Cardiac muscle cell (in vitro differentiated cells and primary cell): ENCODE measurements at regions not wholly inside any gene's neighbourhood (a gene's known extent, or its start where the extent isn't known, plus 50 kb on each side); places are given as distances from the start of the nearest gene placed in this dataset.
A peak's percentile ranks its signal among the peaks of the same experiment; 100 is the strongest.

Experiments
- DNase-seq, 2 donors: peaks; one replicate each; pipeline versions ENCODE4 v3.0.0 to v3.0.0-alpha.2; 2010 to 2017; ENCODE audit warnings: low read depth in 1 of 2, low spot score in 1 of 2
- H3K27ac ChIP-seq: fragments of 200-600 bp; sonication (generic); 2 replicates; pipeline ENCODE4 v1.5.1; 2016
- H3K27me3 ChIP-seq: fragments of 200-600 bp; sonication (generic); 2 replicates; pipeline ENCODE4 v1.6.0; 2016; ENCODE audit warnings: control low read depth
- H3K36me3 ChIP-seq: fragments of 200-600 bp; sonication (generic); 2 replicates; pipeline ENCODE4 v1.5.1; 2016; ENCODE audit warnings: control low read depth
- H3K4me1 ChIP-seq: fragments of 200-600 bp; sonication (generic); 2 replicates; pipeline ENCODE4 v1.8.1; 2017; ENCODE audit warnings: low read depth, mild to moderate bottlenecking, mixed run types
- H3K4me3 ChIP-seq: fragments of 200-600 bp; sonication (generic); 2 replicates; pipeline ENCODE4 v1.5.1; 2016; ENCODE audit warnings: mild to moderate bottlenecking
- H3K9me3 ChIP-seq: fragments of 200-600 bp; sonication (generic); 2 replicates; pipeline ENCODE4 v1.5.1; 2017; ENCODE audit warnings: low read depth, mild to moderate bottlenecking, control low read depth
- TF ChIP-seq, protein P1 (sequence below): IDR thresholded peaks from 2 replicates; pipeline ENCODE4 v1.5.1; 2012; ENCODE audit warnings: low read depth, mild to moderate bottlenecking, low read length

GRCh38 chr4:177826973-177827372 is 384.7 kb upstream of the AGA start:
- Histone ChIP-seq H3K36me3 (no peaks in the 10 kb centered on the region), H3K27me3 (no peaks in the 10 kb centered on the region), H3K4me3 (no peak overlapping the region), H3K27ac (no peak overlapping the region), H3K9me3 (no peaks in the 10 kb centered on the region), H3K4me1 (no peaks in the 10 kb centered on the region)
- TF ChIP-seq, protein P1, sequence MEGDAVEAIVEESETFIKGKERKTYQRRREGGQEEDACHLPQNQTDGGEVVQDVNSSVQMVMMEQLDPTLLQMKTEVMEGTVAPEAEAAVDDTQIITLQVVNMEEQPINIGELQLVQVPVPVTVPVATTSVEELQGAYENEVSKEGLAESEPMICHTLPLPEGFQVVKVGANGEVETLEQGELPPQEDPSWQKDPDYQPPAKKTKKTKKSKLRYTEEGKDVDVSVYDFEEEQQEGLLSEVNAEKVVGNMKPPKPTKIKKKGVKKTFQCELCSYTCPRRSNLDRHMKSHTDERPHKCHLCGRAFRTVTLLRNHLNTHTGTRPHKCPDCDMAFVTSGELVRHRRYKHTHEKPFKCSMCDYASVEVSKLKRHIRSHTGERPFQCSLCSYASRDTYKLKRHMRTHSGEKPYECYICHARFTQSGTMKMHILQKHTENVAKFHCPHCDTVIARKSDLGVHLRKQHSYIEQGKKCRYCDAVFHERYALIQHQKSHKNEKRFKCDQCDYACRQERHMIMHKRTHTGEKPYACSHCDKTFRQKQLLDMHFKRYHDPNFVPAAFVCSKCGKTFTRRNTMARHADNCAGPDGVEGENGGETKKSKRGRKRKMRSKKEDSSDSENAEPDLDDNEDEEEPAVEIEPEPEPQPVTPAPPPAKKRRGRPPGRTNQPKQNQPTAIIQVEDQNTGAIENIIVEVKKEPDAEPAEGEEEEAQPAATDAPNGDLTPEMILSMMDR, result no peak
- no peak for DNase-seq

- H3K4me1 ChIP-seq, result no peaks in the 10 kb centered on the region
- no peaks in the 10 kb centered on the region for H3K27me3 ChIP-seq
- no peak overlapping the region for H3K27ac ChIP-seq
- TF ChIP-seq, protein P1, result no peak
- no peak overlapping the region for H3K4me3 ChIP-seq
- no peak for DNase-seq
- no peaks in the 10 kb centered on the region for H3K9me3 ChIP-seq
- H3K36me3 ChIP-seq, result no peaks in the 10 kb centered on the region
Observed at GRCh38 chr4:177841258-177841657, 399.0 kb upstream of the AGA start.

GRCh38 chr4:177853229-177853628 is 411.0 kb upstream of the AGA start:
- Histone ChIP-seq H3K4me1 (no peaks in the 10 kb centered on the region), H3K27ac (no peak overlapping the region), H3K36me3 (no peaks in the 10 kb centered on the region), H3K4me3 (no peak overlapping the region), H3K9me3 (no peaks in the 10 kb centered on the region), H3K27me3 (no peaks in the 10 kb centered on the region)
- TF ChIP-seq, protein P1, result no peak
- no peak for DNase-seq

DNA sequence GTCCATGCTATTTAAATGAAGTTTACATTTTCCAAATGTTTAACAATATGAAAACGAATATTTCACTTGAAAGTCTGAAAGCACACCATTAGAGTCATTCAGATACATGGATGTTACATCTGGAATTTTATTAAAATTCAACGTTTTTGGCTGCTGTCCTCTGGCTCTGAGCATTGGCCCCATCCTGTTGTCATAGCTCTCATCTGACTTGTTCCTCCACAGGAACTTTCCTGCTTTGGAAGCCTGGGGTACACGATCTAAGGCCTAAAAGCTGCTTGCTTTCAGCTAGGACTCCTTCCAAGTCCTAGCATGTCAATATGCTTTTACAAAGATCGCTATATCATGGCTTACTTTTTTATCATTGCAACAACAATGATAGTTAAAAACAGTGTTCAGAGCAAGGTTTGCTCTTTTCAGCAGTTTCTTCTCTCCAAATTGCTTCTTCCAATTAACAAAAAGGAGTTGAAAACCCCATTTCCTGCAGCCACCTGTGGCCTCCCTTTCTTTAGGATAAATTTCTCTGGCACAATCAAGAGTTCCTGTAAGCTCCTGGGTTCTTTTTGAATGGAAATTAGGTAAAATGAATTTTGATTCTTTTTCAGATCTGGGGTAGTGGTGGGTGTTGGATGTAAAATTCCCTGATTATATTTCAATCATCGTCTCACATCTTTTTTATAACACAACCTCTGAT is 413.4 kb upstream of the AGA start:
- Histone ChIP-seq H3K27ac (no peak overlapping the region), H3K36me3 (no peaks in the 10 kb centered on the region), H3K27me3 (no peaks in the 10 kb centered on the region), H3K4me1 (no peaks in the 10 kb centered on the region), H3K4me3 (no peak overlapping the region), H3K9me3 (no peaks in the 10 kb centered on the region)
- TF ChIP-seq, protein P1, result no peak
- no peak for DNase-seq

GRCh38 chr4:177860171-177860570 is 417.9 kb upstream of the AGA start:
- Histone ChIP-seq H3K27ac (no peak overlapping the region), H3K4me1 (no peaks in the 10 kb centered on the region), H3K9me3 (no peaks in the 10 kb centered on the region), H3K36me3 (no peaks in the 10 kb centered on the region), H3K4me3 (no peak overlapping the region), H3K27me3 (no peaks in the 10 kb centered on the region)
- TF ChIP-seq, protein P1, result no peak
- peak in 1 of 2 donors; percentile 2 for DNase-seq
